DOHH2 (cell line): ENCODE measurements at regions not wholly inside any gene's neighbourhood (a gene's known extent, or its start where the extent isn't known, plus 50 kb on each side); places are given as distances from the start of the nearest gene placed in this dataset.

Experiments used
- H3F3A ChIP-seq: fragments of 200-600 bp; sonication (generic), shearing (Covaris generic); 2 replicates; pipeline ENCODE4 v1.6.0; 2016; ENCODE audit warnings: antibody characterized with exemption, mild to moderate bottlenecking; ENCODE audit not compliant: control insufficient read depth, insufficient read depth
- H3K27ac ChIP-seq: fragments of 200-600 bp; sonication (generic); 2 replicates; pipeline ENCODE4 v1.5.1; 2014; ENCODE audit warnings: low read depth, mild to moderate bottlenecking, low read length, moderate library complexity
- H3K27me3 ChIP-seq: fragments of 200-600 bp; sonication (generic); 2 replicates; pipeline ENCODE4 v1.6.1; 2014; ENCODE audit warnings: mild to moderate bottlenecking, low read length, mixed read lengths; ENCODE audit not compliant: control insufficient read depth
- H3K36me3 ChIP-seq: fragments of 200-600 bp; sonication (generic); 2 replicates; pipeline ENCODE4 v1.6.1; 2014; ENCODE audit warnings: mild to moderate bottlenecking, low read length, moderate library complexity, mixed read lengths; ENCODE audit not compliant: control insufficient read depth
- H3K4me1 ChIP-seq: fragments of 200-600 bp; sonication (generic); 2 replicates; pipeline ENCODE4 v1.6.1; 2014; ENCODE audit warnings: mild to moderate bottlenecking, low read length, mixed read lengths; ENCODE audit not compliant: control insufficient read depth
- H3K4me2 ChIP-seq: fragments of 200-600 bp; sonication (generic); 2 replicates; pipeline ENCODE4 v1.6.0; 2014; ENCODE audit warnings: mild to moderate bottlenecking, low read length, moderate library complexity
- H3K4me3 ChIP-seq: fragments of 200-600 bp; sonication (generic); 2 replicates; pipeline ENCODE4 v1.5.1; 2014; ENCODE audit warnings: mild to moderate bottlenecking, low read length, mixed read lengths
- H3K79me2 ChIP-seq: fragments of 200-600 bp; sonication (generic); 2 replicates; pipeline ENCODE4 v1.6.1; 2014; ENCODE audit warnings: mild to moderate bottlenecking, low read length, mixed read lengths; ENCODE audit not compliant: control insufficient read depth
- H3K9me2 ChIP-seq: fragments of 200-600 bp; sonication (generic); replicated peaks from 2 replicates; pipeline ENCODE4 v1.6.1; 2014; ENCODE audit warnings: mild to moderate bottlenecking, low read length, mixed read lengths; ENCODE audit not compliant: control insufficient read depth
- H3K9me3 ChIP-seq: fragments of 200-600 bp; sonication (generic); 2 replicates; pipeline ENCODE4 v1.6.1; 2014; ENCODE audit warnings: antibody characterized with exemption, low read length, mixed read lengths; ENCODE audit not compliant: control insufficient read depth, insufficient read depth
- H4K20me1 ChIP-seq: fragments of 200-600 bp; sonication (generic); 2 replicates; pipeline ENCODE4 v1.6.0; 2014; ENCODE audit warnings: low read depth, mild to moderate bottlenecking, antibody characterized with exemption, low read length, moderate library complexity; ENCODE audit not compliant: control insufficient read depth, insufficient read depth
- EZH2phosphoT487 ChIP-seq: fragments of 200-600 bp; sonication (generic); IDR thresholded peaks from 2 replicates; pipeline ENCODE4 v1.6.1; 2017; ENCODE audit warnings: borderline replicate concordance, mild to moderate bottlenecking, antibody characterized with exemption, low read length, moderate library complexity, mixed read lengths
- TF ChIP-seq, protein P1 (sequence below): fragments of 200-600 bp; sonication (generic); IDR thresholded peaks from one replicate; pipeline ENCODE4 v1.5.1; 2014; ENCODE audit warnings: antibody characterized with exemption, mild to moderate bottlenecking, low read depth, low read length; ENCODE audit not compliant: poor library complexity, severe bottlenecking

DNA sequence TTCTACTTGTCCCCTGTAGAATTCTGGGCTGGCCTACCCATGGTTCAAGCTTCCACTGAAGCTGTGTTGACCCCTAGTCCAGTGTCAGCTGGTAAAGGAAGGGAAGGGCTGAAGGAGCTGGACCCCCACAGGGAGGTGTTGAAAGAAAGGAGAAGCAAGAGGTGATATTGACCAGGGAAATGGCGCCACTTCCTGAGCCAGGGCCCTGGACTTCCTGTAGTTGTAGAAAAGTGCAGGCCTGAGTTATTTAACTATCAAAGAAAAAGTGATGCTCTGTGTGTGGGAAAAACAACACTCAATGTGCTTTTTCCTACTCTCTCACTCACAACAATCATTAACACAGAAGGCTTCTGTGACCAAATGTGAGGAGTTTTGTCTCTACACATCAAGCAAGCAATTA, 60.0 kb upstream of the IER3 start:
- H3K4me1 ChIP-seq, result no peaks in the 10 kb centered on the region; the same call in 1 of the 2 replicates
- H3K36me3 ChIP-seq, result no peaks in the 10 kb centered on the region
- no peaks in the 10 kb centered on the region for H4K20me1 ChIP-seq
- no peaks in the 10 kb centered on the region for H3K27me3 ChIP-seq
- no peak overlapping the region for H3K4me2 ChIP-seq
- no peak overlapping the region for H3K4me3 ChIP-seq
- no peak overlapping the region for H3K27ac ChIP-seq
- no peaks in the 10 kb centered on the region for H3K79me2 ChIP-seq
- no peaks in the 10 kb centered on the region for H3K9me2 ChIP-seq
- peaks cover 3% of the 10 kb centered on the region; the same call in 1 of the 2 replicates for H3F3A ChIP-seq
- TF ChIP-seq, protein P1, sequence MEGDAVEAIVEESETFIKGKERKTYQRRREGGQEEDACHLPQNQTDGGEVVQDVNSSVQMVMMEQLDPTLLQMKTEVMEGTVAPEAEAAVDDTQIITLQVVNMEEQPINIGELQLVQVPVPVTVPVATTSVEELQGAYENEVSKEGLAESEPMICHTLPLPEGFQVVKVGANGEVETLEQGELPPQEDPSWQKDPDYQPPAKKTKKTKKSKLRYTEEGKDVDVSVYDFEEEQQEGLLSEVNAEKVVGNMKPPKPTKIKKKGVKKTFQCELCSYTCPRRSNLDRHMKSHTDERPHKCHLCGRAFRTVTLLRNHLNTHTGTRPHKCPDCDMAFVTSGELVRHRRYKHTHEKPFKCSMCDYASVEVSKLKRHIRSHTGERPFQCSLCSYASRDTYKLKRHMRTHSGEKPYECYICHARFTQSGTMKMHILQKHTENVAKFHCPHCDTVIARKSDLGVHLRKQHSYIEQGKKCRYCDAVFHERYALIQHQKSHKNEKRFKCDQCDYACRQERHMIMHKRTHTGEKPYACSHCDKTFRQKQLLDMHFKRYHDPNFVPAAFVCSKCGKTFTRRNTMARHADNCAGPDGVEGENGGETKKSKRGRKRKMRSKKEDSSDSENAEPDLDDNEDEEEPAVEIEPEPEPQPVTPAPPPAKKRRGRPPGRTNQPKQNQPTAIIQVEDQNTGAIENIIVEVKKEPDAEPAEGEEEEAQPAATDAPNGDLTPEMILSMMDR, result no peak
- TF ChIP-seq EZH2phosphoT487, result no peak
- H3K9me3 ChIP-seq, result no peaks in the 10 kb centered on the region

DNA sequence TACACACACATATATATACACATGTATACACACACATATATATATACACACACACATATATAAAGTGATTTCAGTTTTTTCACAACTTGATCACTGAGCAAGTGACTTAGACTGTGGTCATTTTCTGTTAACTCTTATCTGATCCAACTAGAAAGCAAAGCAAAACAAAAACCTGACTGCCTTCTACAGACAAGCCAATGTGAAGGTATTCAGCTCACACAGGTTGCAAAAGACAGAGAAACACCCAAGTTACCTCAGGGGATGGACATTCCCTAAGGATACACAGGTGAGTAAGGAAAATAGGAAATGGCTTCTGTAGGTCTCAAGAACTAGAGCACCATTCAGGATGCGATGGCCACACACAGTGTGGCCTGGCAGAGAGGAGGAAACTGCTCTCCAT, 58.4 kb upstream of the IER3 start:
- Histone ChIP-seq H3K27me3 (no peaks in the 10 kb centered on the region; the same call in 1 of the 2 replicates), H3K79me2 (no peaks in the 10 kb centered on the region), H3K9me2 (no peaks in the 10 kb centered on the region), H3K4me1 (no peaks in the 10 kb centered on the region; the same call in 1 of the 2 replicates), H3K4me3 (no peak overlapping the region), H3K27ac (no peak overlapping the region), H3K36me3 (no peaks in the 10 kb centered on the region), H3F3A (peaks cover 3% of the 10 kb centered on the region; the same call in 1 of the 2 replicates), H4K20me1 (no peaks in the 10 kb centered on the region), H3K9me3 (no peaks in the 10 kb centered on the region), H3K4me2 (no peak overlapping the region)
- TF ChIP-seq EZH2phosphoT487, result no peak
- TF ChIP-seq, protein P1, result no peak

DNA sequence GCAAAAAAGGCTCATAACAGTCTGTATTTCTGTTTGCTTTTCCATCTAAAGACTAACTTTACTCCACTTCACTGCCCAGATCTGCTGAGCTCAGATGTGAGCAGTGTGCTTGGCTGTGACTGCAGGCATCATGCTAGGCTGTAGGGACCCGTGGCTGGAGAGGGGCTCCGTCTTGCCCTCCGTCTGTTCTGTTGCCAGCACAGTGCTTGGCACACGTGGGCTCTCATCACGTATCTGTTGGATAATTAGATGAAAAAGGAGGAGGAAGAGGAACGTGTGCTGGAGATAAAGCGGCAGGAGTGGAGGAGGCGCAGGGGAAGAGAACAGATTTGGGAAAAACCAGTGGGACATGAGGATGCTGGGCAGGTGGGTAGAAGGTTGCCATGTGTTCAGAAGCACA, 57.6 kb upstream of the IER3 start:
- H3K9me3 ChIP-seq, result no peaks in the 10 kb centered on the region
- no peak overlapping the region for H3K27ac ChIP-seq
- H3K36me3 ChIP-seq, result no peaks in the 10 kb centered on the region
- H3F3A ChIP-seq, result peaks cover 3% of the 10 kb centered on the region; the same call in 1 of the 2 replicates
- no peaks in the 10 kb centered on the region for H3K9me2 ChIP-seq
- no peaks in the 10 kb centered on the region for H3K79me2 ChIP-seq
- no peaks in the 10 kb centered on the region; the same call in 1 of the 2 replicates for H3K27me3 ChIP-seq
- H3K4me3 ChIP-seq, result no peak overlapping the region
- TF ChIP-seq, protein P1, result no peak
- no peak for TF ChIP-seq EZH2phosphoT487
- no peaks in the 10 kb centered on the region for H4K20me1 ChIP-seq
- H3K4me1 ChIP-seq, result no peaks in the 10 kb centered on the region; the same call in 1 of the 2 replicates
- no peak overlapping the region for H3K4me2 ChIP-seq

DNA sequence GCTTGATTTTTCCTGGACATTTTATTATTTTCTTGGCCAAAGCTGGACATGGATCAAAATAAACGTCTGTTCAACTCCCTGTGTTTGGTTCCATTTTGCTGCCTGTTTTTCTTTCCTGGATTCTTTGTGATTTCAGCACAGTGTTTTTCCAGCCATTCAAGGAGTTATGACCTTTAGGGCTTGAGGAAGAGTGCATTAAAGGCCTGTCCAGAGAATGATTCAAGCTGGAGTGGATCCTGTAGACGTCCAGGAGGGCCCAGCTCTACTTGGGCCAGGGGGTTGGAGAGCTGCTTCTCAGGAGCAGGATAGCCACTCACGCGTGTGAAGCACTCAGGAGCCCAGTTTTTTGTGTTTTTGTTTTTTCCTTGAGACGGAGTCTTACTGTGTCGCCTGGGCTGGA, 56.5 kb upstream of the IER3 start:
- Histone ChIP-seq H3K4me2 (no peak overlapping the region), H3K79me2 (no peaks in the 10 kb centered on the region), H3K27ac (no peak overlapping the region), H4K20me1 (no peaks in the 10 kb centered on the region), H3K27me3 (no peaks in the 10 kb centered on the region; the same call in 1 of the 2 replicates), H3K36me3 (no peaks in the 10 kb centered on the region), H3K4me1 (no peaks in the 10 kb centered on the region; the same call in 1 of the 2 replicates), H3K4me3 (no peak overlapping the region), H3K9me3 (no peaks in the 10 kb centered on the region), H3K9me2 (no peaks in the 10 kb centered on the region), H3F3A (peaks cover 3% of the 10 kb centered on the region; the same call in 1 of the 2 replicates)
- TF ChIP-seq EZH2phosphoT487, result no peak
- TF ChIP-seq, protein P1, result no peak
